Small intestine (tissue), 7 donors: ENCODE measurements at regions not wholly inside any gene's neighbourhood (a gene's known extent, or its start where the extent isn't known, plus 50 kb on each side); places are given as distances from the start of the nearest gene placed in this dataset.

Source experiments
- DNase-seq, 2 donors: peaks; one replicate each; pipeline versions ENCODE4 v3.0.0 to v3.0.0-alpha.2; 2013
- FAIRE-seq: peaks from 2 replicates; lab custom pipeline; 2012; peaks lifted over from hg19 to GRCh38; lab: Jason Lieb, UNC
- H3K27ac ChIP-seq, 3 donors: one replicate each; pipeline ENCODE4 v1.5.1; 2013; ENCODE audit warnings: low read length in 2 of 3, mild to moderate bottlenecking in 2 of 3, control low read depth in 1 of 3, inconsistent platforms in 1 of 3, low read depth in 1 of 3, moderate library complexity in 1 of 3
- H3K27me3 ChIP-seq, 3 donors: one replicate each; pipeline ENCODE4 v1.6.1; 2013; ENCODE audit warnings: low read length in 3 of 3, inconsistent platforms in 1 of 3; ENCODE audit not compliant: control insufficient read depth in 3 of 3, insufficient read depth in 3 of 3
- H3K36me3 ChIP-seq, 3 donors: one replicate each; pipeline ENCODE4 v1.6.1; 2013; ENCODE audit warnings: low read length in 3 of 3, inconsistent platforms in 1 of 3, low read depth in 1 of 3, mild to moderate bottlenecking in 1 of 3, moderate library complexity in 1 of 3; ENCODE audit not compliant: control insufficient read depth in 3 of 3, insufficient read depth in 2 of 3
- H3K4me1 ChIP-seq, 3 donors: one replicate each; pipeline ENCODE4 v1.6.1; 2013; ENCODE audit warnings: low read length in 2 of 3, inconsistent platforms in 1 of 3, low read depth in 1 of 3, mild to moderate bottlenecking in 1 of 3, moderate library complexity in 1 of 3; ENCODE audit not compliant: control insufficient read depth in 3 of 3, insufficient read depth in 2 of 3
- H3K4me3 ChIP-seq, 3 donors: one replicate each; pipeline ENCODE4 v1.5.1; 2013; ENCODE audit warnings: low read length in 3 of 3, control low read depth in 1 of 3, inconsistent platforms in 1 of 3, low read depth in 1 of 3, mild to moderate bottlenecking in 1 of 3, moderate library complexity in 1 of 3
- H3K9me3 ChIP-seq, 2 donors: one replicate each; pipeline ENCODE4 v1.6.1; 2013; ENCODE audit warnings: low read depth in 1 of 2, low read length in 1 of 2; ENCODE audit not compliant: control insufficient read depth in 2 of 2, insufficient read depth in 1 of 2
- WGBS, 3 donors: extraction: QIAGEN DNeasy Blood & Tissue Kit; methylation state at CpG; one replicate each; pipeline ENCODE4 v1.1.7; 2013; 5-methylcytosine and 5-hydroxymethylcytosine counted together
- donor health status: healthy with polysubstance abuse.
- donor health status: control.
- donor health status: control.
- donor health status: Bipolar disorder and iron deficiency.
- donor health status: healthy.

DNA sequence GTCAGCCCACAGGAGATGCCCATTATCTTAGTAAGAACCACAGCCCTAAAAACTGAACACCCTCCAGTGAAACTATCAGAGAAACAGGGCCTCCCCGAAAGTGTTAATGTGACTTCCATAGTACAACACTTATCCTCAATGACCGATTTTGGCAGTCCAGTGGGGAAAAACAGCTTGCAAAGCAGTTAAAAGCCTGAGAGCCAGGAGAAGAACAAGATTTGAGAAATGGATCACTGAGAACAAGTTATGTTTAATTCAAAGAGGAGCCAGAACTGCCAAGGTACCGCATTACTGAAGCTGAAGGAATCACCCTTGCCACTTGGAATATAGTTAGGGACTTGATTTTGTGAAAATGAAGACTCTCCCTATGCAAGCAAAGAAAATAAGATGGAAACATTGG, 236.9 kb downstream of the QKI start:
- 84 to 87% (median 86%) methylated on average over 3 of the region's 3 CpGs for WGBS, 3 donors
- DNase-seq (no peak), FAIRE-seq (no peak)

DNA sequence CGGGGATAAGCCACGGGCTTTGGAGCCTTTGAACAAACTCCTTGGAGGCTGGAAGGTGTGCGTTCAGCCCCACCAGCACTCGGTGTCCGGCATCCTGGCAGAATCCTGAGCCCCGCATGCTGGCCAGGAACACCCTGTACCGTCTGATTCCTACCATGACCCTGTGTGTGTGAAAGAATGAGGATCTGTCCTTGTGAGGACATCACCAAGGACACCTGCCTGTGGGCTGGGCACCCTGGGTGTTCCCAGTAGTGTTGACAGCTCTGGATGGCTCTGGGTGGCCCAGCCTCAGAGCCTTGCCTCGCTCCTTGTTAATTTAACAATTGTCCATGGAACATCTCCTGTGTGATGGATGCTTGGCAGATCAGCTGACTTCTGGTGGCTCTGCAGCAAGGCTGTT, 234.3 kb downstream of the QKI start:
- WGBS, 3 donors, result 88 to 93% (median 91%) methylated on average over 8 of the region's 8 CpGs

More for the DNA sequence above, 236.9 kb downstream of the QKI start:
- Histone ChIP-seq H3K4me3 (no peak overlapping the region), H3K27ac (no peak overlapping the region), H3K36me3 (no peaks in the 10 kb centered on the region), H3K9me3 (peaks cover 0 to 2% of the 10 kb centered on the region in 2 donors), H3K27me3 (no peaks in the 10 kb centered on the region), H3K4me1 (no peaks in the 10 kb centered on the region)

DNA sequence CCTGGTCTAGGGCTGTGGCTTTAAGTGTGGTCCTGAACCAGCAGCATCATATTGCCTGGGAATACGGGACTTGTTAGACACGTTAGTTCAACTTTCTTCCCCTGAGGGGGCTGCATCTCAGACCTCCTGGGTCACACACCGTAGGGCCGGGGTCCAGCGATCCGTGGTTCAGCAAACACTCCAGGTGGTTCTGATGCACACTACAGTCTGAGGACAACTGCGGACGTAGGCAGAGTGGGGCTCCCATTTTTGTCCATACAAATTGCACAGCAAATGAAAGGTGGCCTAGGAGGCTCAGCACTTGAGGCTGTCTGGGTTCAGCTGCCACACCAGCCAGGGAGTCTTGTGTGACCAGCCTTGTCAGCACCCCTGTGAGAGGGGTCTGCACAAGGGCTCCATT, 233.1 kb downstream of the QKI start:
- DNase-seq (no peak), FAIRE-seq (no peak)
- Histone ChIP-seq H3K27me3 (no peaks in the 10 kb centered on the region), H3K36me3 (no peaks in the 10 kb centered on the region), H3K9me3 (peaks cover 0 to 4% of the 10 kb centered on the region in 2 donors), H3K4me3 (no peak overlapping the region), H3K4me1 (no peaks in the 10 kb centered on the region), H3K27ac (no peak overlapping the region)
- WGBS, 3 donors, result 89 to 95% (median 89%) methylated on average over 8 of the region's 8 CpGs

More for the DNA sequence above, 234.3 kb downstream of the QKI start:
- Histone ChIP-seq H3K27me3 (no peaks in the 10 kb centered on the region), H3K9me3 (peaks cover 0 to 3% of the 10 kb centered on the region in 2 donors), H3K36me3 (no peaks in the 10 kb centered on the region), H3K27ac (no peak overlapping the region), H3K4me3 (no peak overlapping the region), H3K4me1 (no peaks in the 10 kb centered on the region)
- FAIRE-seq (no peak), DNase-seq (no peak)

DNA sequence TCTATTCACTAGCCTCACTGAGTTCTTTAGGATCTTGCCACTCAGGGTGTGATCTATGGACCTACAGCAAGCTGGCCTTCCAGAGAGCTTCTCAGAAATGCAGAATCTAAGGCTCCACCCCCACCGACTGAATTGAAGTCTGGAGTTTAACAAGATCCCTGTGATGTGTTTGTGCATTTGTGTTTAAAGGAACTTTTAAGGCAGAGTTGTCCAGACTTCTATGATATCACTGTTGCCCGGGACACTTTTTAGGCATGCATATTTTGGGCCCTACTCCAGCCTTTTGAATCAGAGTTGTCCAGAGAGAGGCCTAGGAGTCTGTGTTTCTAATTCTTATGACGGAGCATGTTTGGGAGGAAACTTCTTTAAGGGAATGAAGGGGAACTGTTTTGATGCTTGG, 232.3 kb downstream of the QKI start:
- DNase-seq, result no peak
- 66 to 81% (median 80%) methylated on average over 3 of the region's 3 CpGs for WGBS, 3 donors
- H3K4me1 ChIP-seq, result no peaks in the 10 kb centered on the region
- no peak overlapping the region for H3K27ac ChIP-seq
- H3K36me3 ChIP-seq, result no peaks in the 10 kb centered on the region
- no peaks in the 10 kb centered on the region for H3K27me3 ChIP-seq
- H3K9me3 ChIP-seq, result peaks cover 0 to 4% of the 10 kb centered on the region in 2 donors
- FAIRE-seq, result no peak
- H3K4me3 ChIP-seq, result no peak overlapping the region

DNA sequence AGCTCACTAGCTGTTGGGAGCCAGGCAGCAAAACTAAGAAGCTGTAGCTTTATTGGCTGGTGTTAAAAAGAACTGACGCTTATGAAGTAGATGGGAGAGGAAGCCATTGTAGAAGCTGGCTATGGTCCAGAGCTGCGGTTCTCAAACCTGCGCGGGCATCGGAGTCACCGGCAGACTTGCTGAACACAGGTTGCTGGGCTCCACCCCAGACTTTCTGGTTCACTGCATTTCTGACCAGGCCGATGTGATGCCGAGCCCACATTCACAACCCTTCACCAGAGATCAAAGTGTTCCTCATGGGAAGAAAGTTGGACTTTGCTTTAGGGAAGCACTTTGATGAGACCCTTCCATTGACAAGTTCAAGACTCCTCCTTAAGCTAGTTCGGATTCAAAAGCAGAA, 231.6 kb downstream of the QKI start:
- Histone ChIP-seq H3K9me3 (peaks cover 0 to 6% of the 10 kb centered on the region in 2 donors), H3K27ac (no peak overlapping the region), H3K4me3 (no peak overlapping the region), H3K4me1 (no peaks in the 10 kb centered on the region), H3K36me3 (no peaks in the 10 kb centered on the region), H3K27me3 (no peaks in the 10 kb centered on the region)
- no peak for FAIRE-seq
- no peak for DNase-seq
- 88 to 90% (median 89%) methylated on average over 9 of the region's 9 CpGs for WGBS, 3 donors

DNA sequence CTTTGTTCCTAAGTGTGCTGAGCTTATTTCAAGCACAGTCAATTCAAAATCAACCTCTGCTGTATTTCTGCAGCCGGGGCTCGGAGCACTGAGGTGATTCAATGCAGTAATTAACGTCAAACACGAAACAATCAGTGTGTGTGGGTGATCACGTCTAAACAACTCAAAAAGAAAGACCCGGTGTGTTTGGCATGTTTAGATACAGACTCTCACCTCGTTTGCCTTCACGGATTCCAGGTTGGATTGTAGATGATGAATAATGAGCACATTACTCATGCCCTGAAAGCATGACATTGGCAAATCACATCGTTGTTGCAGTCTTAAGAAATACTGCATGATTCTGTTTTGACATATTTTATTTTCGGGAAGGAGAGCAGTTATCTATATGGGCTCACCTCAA, 231.0 kb downstream of the QKI start:
- Histone ChIP-seq H3K27me3 (no peaks in the 10 kb centered on the region), H3K27ac (no peak overlapping the region), H3K36me3 (no peaks in the 10 kb centered on the region), H3K4me3 (no peak overlapping the region), H3K9me3 (peaks cover 0 to 6% of the 10 kb centered on the region in 2 donors), H3K4me1 (no peaks in the 10 kb centered on the region)
- 65 to 75% (median 71%) methylated on average over 10 of the region's 10 CpGs for WGBS, 3 donors
- FAIRE-seq (no peak), DNase-seq (no peak)

DNA sequence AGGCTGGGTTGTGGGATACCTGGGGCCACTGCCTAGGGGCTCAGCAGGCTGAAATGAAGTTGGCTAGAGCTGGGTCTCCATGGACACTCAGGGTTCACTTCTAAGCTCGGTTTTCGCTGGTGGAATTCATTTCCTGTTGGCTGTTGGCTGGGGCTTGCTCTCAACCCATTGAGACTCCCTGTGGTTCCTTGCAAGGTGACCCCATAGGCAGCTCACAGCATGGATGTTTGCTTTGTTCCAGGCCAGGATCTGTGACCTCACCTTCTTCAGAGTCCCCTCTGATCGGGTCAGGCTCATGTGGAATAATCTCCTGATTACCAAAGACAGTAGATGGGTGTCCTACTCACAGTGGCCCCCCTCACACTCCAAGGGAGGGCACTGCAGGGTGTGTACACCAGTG, 229.3 kb downstream of the QKI start:
- no peak for DNase-seq
- no peak for FAIRE-seq
- no peak overlapping the region for H3K4me3 ChIP-seq
- H3K36me3 ChIP-seq, result no peaks in the 10 kb centered on the region
- 53 to 63% (median 63%) methylated on average over 3 of the region's 3 CpGs for WGBS, 3 donors
- H3K9me3 ChIP-seq, result peaks cover 0 to 4% of the 10 kb centered on the region in 2 donors
- no peaks in the 10 kb centered on the region for H3K4me1 ChIP-seq
- no peaks in the 10 kb centered on the region for H3K27me3 ChIP-seq
- no peak overlapping the region for H3K27ac ChIP-seq

DNA sequence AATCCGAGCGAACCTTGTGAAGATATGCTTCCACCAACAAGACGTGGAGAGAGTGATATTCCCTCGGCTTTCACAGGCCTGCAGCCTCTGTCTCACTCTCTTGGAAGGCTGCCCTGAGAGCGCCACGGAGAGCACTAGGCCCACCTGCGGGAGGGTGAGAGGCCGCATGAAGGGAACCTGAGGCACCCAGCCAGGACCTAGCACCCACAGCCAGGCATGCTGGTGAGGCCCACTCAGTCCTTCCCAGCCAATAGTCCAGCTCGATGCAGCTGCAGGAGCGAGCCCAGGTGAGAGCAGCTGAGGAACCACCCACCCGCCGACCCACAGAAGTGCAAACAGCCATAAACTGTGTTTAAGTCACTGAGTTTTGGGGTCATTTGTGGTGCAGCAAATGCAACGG, 227.2 kb downstream of the QKI start:
- Histone ChIP-seq H3K36me3 (no peaks in the 10 kb centered on the region), H3K27me3 (no peaks in the 10 kb centered on the region), H3K4me3 (no peak overlapping the region), H3K9me3 (peaks cover 0 to 4% of the 10 kb centered on the region in 2 donors), H3K27ac (no peak overlapping the region), H3K4me1 (no peaks in the 10 kb centered on the region)
- 82 to 88% (median 86%) methylated on average over 13 of the region's 13 CpGs for WGBS, 3 donors
- DNase-seq, result no peak
- FAIRE-seq, result no peak

DNA sequence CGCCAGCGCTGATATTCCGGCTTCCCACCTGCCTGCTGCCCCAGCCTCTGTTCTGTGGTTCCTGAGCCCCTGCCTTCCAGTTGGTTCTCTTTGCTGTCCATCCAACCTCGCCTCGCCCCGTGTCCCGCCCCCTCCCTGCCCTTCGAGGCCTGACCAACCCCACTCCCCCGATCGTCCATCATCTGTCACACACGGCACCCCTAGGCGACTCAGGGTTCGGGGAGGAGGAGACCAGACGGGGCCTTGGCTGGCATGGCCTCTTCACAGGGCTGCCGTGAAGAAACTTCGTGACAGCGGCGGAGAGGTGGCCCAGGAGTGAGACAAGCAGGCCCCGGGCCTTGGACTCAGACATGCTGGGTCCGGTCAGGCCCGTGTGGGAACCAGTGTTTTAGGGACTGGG, 226.1 kb downstream of the QKI start:
- 92 to 95% (median 93%) methylated on average over 21 of the region's 21 CpGs for WGBS, 3 donors

More for the DNA sequence above, 226.1 kb downstream of the QKI start:
- no peak overlapping the region for H3K4me3 ChIP-seq
- H3K27ac ChIP-seq, result no peak overlapping the region
- DNase-seq (no peak), FAIRE-seq (no peak)
- peaks cover 0 to 4% of the 10 kb centered on the region in 2 donors for H3K9me3 ChIP-seq
- H3K27me3 ChIP-seq, result no peaks in the 10 kb centered on the region
- no peaks in the 10 kb centered on the region for H3K36me3 ChIP-seq
- H3K4me1 ChIP-seq, result no peaks in the 10 kb centered on the region
